ENCODE measurements at regions not wholly inside any gene's neighbourhood (a gene's known extent, or its start where the extent isn't known, plus 50 kb on each side); places are given as distances from the start of the nearest gene placed in this dataset.

DNA sequence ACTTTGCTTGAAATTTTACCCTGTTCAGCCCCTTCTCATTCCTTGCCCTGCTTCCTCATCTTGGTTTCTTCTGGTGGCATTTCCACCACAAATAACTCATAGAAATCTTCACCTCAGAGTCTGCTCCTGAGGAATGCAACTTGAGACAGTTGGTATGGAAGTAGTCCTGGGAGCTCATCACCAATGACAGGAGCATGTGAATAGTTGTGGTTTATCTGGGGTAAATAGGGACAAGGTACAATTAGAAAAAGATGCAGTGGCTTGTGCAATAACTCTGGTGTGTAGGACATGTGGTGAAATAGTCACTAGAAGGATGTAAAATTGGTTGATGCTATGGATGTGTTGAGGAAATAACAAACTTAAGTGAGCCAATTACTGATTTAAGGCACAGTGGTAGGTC is 72.7 kb upstream of the CHRNA7 start:
- no peak for DNase-seq
- Mint-ChIP-seq H3K27ac (ENCODE audit: unreplicated experiment) (no peak overlapping the region), H3K9me3 (ENCODE audit: unreplicated experiment) (peaks cover 7% of the 10 kb centered on the region), H3K4me1 (ENCODE audit: low read depth, unreplicated experiment) (peaks cover 5% of the 10 kb centered on the region), H3K4me3 (ENCODE audit: unreplicated experiment) (no peak overlapping the region), H3K27me3 (ENCODE audit: unreplicated experiment) (no peaks in the 10 kb centered on the region), H3K36me3 (ENCODE audit: unreplicated experiment) (peaks cover 28% of the 10 kb centered on the region)
- TF ChIP-seq, protein P1, sequence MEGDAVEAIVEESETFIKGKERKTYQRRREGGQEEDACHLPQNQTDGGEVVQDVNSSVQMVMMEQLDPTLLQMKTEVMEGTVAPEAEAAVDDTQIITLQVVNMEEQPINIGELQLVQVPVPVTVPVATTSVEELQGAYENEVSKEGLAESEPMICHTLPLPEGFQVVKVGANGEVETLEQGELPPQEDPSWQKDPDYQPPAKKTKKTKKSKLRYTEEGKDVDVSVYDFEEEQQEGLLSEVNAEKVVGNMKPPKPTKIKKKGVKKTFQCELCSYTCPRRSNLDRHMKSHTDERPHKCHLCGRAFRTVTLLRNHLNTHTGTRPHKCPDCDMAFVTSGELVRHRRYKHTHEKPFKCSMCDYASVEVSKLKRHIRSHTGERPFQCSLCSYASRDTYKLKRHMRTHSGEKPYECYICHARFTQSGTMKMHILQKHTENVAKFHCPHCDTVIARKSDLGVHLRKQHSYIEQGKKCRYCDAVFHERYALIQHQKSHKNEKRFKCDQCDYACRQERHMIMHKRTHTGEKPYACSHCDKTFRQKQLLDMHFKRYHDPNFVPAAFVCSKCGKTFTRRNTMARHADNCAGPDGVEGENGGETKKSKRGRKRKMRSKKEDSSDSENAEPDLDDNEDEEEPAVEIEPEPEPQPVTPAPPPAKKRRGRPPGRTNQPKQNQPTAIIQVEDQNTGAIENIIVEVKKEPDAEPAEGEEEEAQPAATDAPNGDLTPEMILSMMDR (IDR thresholded peaks at IDR 0.05; ENCODE audit: partially characterized antibody, unreplicated experiment): no peak

DNA sequence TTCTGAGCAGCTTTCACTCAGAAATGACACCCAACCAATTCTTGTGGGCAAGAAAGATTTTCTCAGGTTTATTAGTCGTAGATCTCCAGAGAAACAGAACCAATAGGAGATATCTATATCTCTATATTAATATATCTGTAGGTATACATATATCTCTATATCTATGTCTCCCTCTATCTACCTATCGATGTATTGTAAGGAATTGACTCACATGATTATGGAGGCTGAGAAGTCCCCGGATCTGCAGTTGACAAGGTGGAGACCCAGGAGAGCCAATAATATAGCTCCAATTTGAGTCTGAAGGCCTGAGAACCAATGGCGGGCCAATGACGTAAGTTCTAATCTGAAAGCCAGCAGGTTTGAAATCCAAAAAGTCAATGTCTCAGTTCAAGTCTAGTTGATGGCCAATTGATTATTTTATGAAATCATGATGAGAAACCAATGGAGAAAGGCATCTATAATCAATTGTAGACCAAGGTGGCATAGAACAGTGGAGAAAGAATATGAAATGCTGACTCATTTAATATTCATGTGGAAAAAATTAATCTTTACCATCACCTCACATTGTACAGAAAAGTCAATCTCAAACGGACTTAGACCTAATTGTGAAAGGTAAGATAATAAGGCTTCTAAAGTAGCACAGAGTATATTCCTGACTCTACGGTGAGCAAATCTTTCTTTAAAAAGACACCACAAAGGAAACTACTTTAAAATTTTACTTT is 65.6 kb upstream of the CHRNA7 start:
- Mint-ChIP-seq H3K36me3 (ENCODE audit: unreplicated experiment) (peaks cover 15% of the 10 kb centered on the region), H3K4me3 (ENCODE audit: unreplicated experiment) (no peak overlapping the region), H3K4me1 (ENCODE audit: low read depth, unreplicated experiment) (peaks cover 15% of the 10 kb centered on the region), H3K27ac (ENCODE audit: unreplicated experiment) (no peak overlapping the region), H3K27me3 (ENCODE audit: unreplicated experiment) (no peaks in the 10 kb centered on the region), H3K9me3 (ENCODE audit: unreplicated experiment) (peaks cover 3% of the 10 kb centered on the region)
- DNase-seq: no peak
- TF ChIP-seq, protein P1 (IDR thresholded peaks at IDR 0.05; ENCODE audit: partially characterized antibody, unreplicated experiment): no peak

DNA sequence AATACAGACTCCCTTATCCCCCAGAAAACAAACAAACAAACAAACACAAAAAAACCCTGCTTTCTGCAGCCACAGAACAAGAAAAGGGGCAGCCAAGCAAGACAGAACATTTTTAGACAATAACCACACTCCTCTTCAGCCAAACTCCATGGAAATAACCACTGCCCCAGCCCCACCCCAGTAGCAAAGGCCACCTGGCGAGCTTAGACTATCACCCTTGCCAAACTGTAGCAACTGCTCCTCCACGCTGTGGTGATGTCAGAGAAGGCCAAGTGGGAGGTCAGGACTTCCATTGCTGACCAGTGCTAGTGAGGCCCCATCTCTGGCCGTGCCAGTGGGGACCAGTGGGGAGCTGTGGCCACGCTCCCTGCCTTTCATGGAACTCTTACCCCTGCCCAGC is 60.3 kb upstream of the CHRNA7 start:
- no peaks in the 10 kb centered on the region for H3K36me3 Mint-ChIP-seq (ENCODE audit: unreplicated experiment)
- H3K9me3 Mint-ChIP-seq (ENCODE audit: unreplicated experiment): peaks cover 2% of the 10 kb centered on the region
- no peak overlapping the region for H3K27ac Mint-ChIP-seq (ENCODE audit: unreplicated experiment)
- no peaks in the 10 kb centered on the region for H3K27me3 Mint-ChIP-seq (ENCODE audit: unreplicated experiment)
- DNase-seq: no peak
- H3K4me3 Mint-ChIP-seq (ENCODE audit: unreplicated experiment): no peak overlapping the region
- TF ChIP-seq, protein P1 (IDR thresholded peaks at IDR 0.05; ENCODE audit: partially characterized antibody, unreplicated experiment): no peak
- H3K4me1 Mint-ChIP-seq (ENCODE audit: low read depth, unreplicated experiment): peaks cover 20% of the 10 kb centered on the region

DNA sequence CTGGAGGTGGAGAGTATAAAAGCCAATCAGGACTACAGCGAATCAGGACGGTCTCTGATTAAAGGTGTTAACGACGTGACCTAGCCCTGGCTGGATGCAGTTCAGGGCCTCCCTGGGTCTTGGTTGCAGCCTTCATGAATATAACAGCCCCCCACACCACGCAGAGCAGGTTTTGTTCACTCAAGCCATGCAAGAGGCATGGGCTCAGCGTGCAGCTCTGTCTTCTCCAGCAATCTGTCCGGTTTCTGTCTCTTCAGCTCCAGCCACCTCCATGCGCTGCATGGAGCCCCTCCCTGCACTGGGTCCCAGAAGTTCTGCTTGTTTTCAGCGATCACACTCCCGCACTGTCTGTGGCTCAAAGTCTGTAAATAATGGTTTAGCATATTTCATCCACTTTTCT is 57.1 kb upstream of the CHRNA7 start:
- Mint-ChIP-seq H3K27me3 (ENCODE audit: unreplicated experiment) (no peaks in the 10 kb centered on the region), H3K9me3 (ENCODE audit: unreplicated experiment) (peaks cover 7% of the 10 kb centered on the region), H3K4me1 (ENCODE audit: low read depth, unreplicated experiment) (peaks cover 17% of the 10 kb centered on the region), H3K27ac (ENCODE audit: unreplicated experiment) (no peak overlapping the region), H3K36me3 (ENCODE audit: unreplicated experiment) (no peaks in the 10 kb centered on the region), H3K4me3 (ENCODE audit: unreplicated experiment) (no peak overlapping the region)
- DNase-seq: no peak
- TF ChIP-seq, protein P1 (IDR thresholded peaks at IDR 0.05; ENCODE audit: partially characterized antibody, unreplicated experiment): no peak

DNA sequence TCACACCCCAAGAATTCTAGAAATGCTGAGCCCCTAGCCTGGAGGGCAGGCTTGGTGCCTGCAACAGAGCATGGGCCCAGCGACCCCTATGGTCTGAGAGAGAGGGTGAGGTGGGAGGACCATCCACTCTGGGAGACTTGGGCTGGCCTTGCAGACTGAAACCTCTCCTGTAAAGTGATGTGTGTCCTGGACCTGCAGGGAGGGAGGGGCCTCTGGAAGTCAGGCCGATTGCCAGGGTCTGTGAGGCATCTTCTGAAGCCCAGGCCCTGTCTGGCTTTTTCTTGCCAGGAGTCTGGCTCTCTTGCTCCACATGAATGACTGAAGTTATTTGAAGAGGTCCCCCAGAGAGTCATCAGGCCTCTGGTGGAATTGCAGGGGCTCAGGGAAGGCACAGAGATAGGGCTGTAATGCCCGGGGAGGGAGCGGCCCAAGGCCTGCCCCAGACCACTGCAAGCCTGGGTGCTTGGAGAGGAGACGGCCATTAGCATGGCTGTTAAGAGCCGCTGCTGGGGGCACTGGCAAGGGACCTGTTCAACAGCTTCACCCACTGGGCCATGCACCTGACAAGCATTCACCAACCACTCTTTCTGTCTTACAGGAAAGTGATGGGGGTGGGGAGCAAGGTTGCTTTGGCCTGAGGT is 56.0 kb upstream of the CHRNA7 start:
- peaks cover 20% of the 10 kb centered on the region for H3K4me1 Mint-ChIP-seq (ENCODE audit: low read depth, unreplicated experiment)
- H3K4me3 Mint-ChIP-seq (ENCODE audit: unreplicated experiment): no peak overlapping the region
- no peaks in the 10 kb centered on the region for H3K36me3 Mint-ChIP-seq (ENCODE audit: unreplicated experiment)
- H3K9me3 Mint-ChIP-seq (ENCODE audit: unreplicated experiment): peaks cover 7% of the 10 kb centered on the region
- no peak for DNase-seq
- TF ChIP-seq, protein P1 (IDR thresholded peaks at IDR 0.05; ENCODE audit: partially characterized antibody, unreplicated experiment): no peak
- H3K27me3 Mint-ChIP-seq (ENCODE audit: unreplicated experiment): no peaks in the 10 kb centered on the region
- no peak overlapping the region for H3K27ac Mint-ChIP-seq (ENCODE audit: unreplicated experiment)
